ENCODE measurements at regions not wholly inside any gene's neighbourhood (a gene's known extent, or its start where the extent isn't known, plus 50 kb on each side); places are given as distances from the start of the nearest gene placed in this dataset.

GRCh38 chr3:76039431-76039830 is 254.1 kb upstream of the ZNF717 start:
- H3K4me2 ChIP-seq, result no peak overlapping the region
- DNase-seq, result no peak

GRCh38 chr3:76040946-76041345 is 255.6 kb upstream of the ZNF717 start:
- DNase-seq, result no peak
- no peak overlapping the region for H3K4me3 ChIP-seq
- no peaks in the 10 kb centered on the region for H3K36me3 ChIP-seq (ENCODE audit: low read depth)
- no TSS peak for BruUV-seq (replicated peaks)
- no peaks in the 10 kb centered on the region for H3K9me2 ChIP-seq (ENCODE audit: insufficient read depth)
- H3K4me2 ChIP-seq, result no peak overlapping the region
- TF ChIP-seq CTCF (conservative IDR thresholded peaks at IDR 0.05) (no peak), EZH2 (IDR thresholded peaks at IDR 0.05; ENCODE audit: low read depth) (no peak)
- no peak overlapping the region for H3K27ac ChIP-seq
- H2AFZ ChIP-seq, result no peak overlapping the region
- no peaks in the 10 kb centered on the region for H3K27me3 ChIP-seq (ENCODE audit: insufficient read depth, low read depth)
- H4K20me1 ChIP-seq (ENCODE audit: insufficient read depth), result no peaks in the 10 kb centered on the region
- intact Hi-C loops (cut with micrococcal nuclease; ENCODE audit: unreplicated experiment), result no loop called here
- no peaks in the 10 kb centered on the region for H3F3A ChIP-seq (ENCODE audit: insufficient read depth, low read depth)
- H3K9me3 ChIP-seq (ENCODE audit: insufficient read depth, low read depth), result no peaks in the 10 kb centered on the region
- H3K79me2 ChIP-seq (ENCODE audit: low read depth), result no peaks in the 10 kb centered on the region
- ChIA-PET POLR2A (ENCODE audit: unreplicated experiment) (no interaction called here), CTCF (no interaction called here)
- H3K4me1 ChIP-seq (replicated peaks; ENCODE audit: insufficient read depth), result no peaks in the 10 kb centered on the region

More at GRCh38 chr3:76039431-76039830, 254.1 kb upstream of the ZNF717 start:
- no peaks in the 10 kb centered on the region for H3K9me2 ChIP-seq (ENCODE audit: insufficient read depth)
- POLR2A ChIA-PET (ENCODE audit: unreplicated experiment), result no interaction called here
- no peak overlapping the region for H3K4me3 ChIP-seq
- H4K20me1 ChIP-seq (ENCODE audit: insufficient read depth), result no peaks in the 10 kb centered on the region
- no TSS peak for BruUV-seq (replicated peaks)
- no peaks in the 10 kb centered on the region for H3K9me3 ChIP-seq (ENCODE audit: insufficient read depth, low read depth)
- H3K79me2 ChIP-seq (ENCODE audit: low read depth), result no peaks in the 10 kb centered on the region
- no peaks in the 10 kb centered on the region for H3K4me1 ChIP-seq (replicated peaks; ENCODE audit: insufficient read depth)
- H3K27me3 ChIP-seq (ENCODE audit: insufficient read depth, low read depth), result no peaks in the 10 kb centered on the region
- CTCF ChIA-PET, result no interaction called here
- no peaks in the 10 kb centered on the region for H3F3A ChIP-seq (ENCODE audit: insufficient read depth, low read depth)
- intact Hi-C loops (cut with micrococcal nuclease; ENCODE audit: unreplicated experiment), result no loop called here
- no peak for TF ChIP-seq CTCF (conservative IDR thresholded peaks at IDR 0.05)
- no peak for TF ChIP-seq EZH2 (IDR thresholded peaks at IDR 0.05; ENCODE audit: low read depth)
- H2AFZ ChIP-seq, result no peak overlapping the region
- no peaks in the 10 kb centered on the region for H3K36me3 ChIP-seq (ENCODE audit: low read depth)
- H3K27ac ChIP-seq, result no peak overlapping the region

GRCh38 chr3:76043746-76044145 is 258.4 kb upstream of the ZNF717 start:
- Histone ChIP-seq H3K9me3 (ENCODE audit: insufficient read depth, low read depth) (no peaks in the 10 kb centered on the region), H3K4me2 (no peak overlapping the region), H3K79me2 (ENCODE audit: low read depth) (no peaks in the 10 kb centered on the region), H2AFZ (no peak overlapping the region), H3F3A (ENCODE audit: insufficient read depth, low read depth) (no peaks in the 10 kb centered on the region), H3K27ac (no peak overlapping the region), H3K9me2 (ENCODE audit: insufficient read depth) (no peaks in the 10 kb centered on the region), H4K20me1 (ENCODE audit: insufficient read depth) (no peaks in the 10 kb centered on the region), H3K4me3 (no peak overlapping the region), H3K27me3 (ENCODE audit: insufficient read depth, low read depth) (no peaks in the 10 kb centered on the region), H3K36me3 (ENCODE audit: low read depth) (no peaks in the 10 kb centered on the region), H3K4me1 (replicated peaks; ENCODE audit: insufficient read depth) (no peaks in the 10 kb centered on the region)
- TF ChIP-seq EZH2 (IDR thresholded peaks at IDR 0.05; ENCODE audit: low read depth), result no peak
- TF ChIP-seq CTCF (conservative IDR thresholded peaks at IDR 0.05), result no peak
- no peak for DNase-seq
- POLR2A ChIA-PET (ENCODE audit: unreplicated experiment), result no interaction called here
- intact Hi-C loops (cut with micrococcal nuclease; ENCODE audit: unreplicated experiment), result no loop called here
- CTCF ChIA-PET, result interaction anchor here (0.7 kb wide), 1 partner anchor 678 kb away, joined by 3 read pairs; no protein-coding TSS in a partner anchor
- no TSS peak for BruUV-seq (replicated peaks)

Data from PC-9 (cell line).